ENCODE measurements at regions not wholly inside any gene's neighbourhood (a gene's known extent, or its start where the extent isn't known, plus 50 kb on each side); places are given as distances from the start of the nearest gene placed in this dataset.

DNA sequence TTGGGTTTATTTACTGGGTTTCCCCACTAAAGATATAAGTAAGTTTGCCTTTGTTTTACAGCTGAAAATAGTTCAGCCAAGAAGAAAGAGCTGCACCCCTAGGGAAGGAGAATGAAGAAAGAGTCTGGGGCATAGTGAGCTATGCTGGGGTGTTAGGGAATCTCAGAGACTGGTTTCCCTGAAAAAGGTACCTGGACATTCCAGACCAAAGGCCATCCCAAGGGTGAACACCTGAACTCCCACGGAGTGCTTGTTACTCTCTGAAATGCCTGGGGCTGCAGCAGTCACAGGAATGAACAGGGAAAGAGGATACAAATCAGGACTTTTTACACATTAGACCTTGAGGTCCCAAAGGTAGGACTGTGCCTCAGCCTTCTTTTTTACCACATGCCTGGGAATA lies 337.6 kb upstream of the SLC10A2 start:
- Histone ChIP-seq H3K9me3 (replicated peaks; ENCODE audit: low read length) (no peaks in the 10 kb centered on the region), H3K36me3 (ENCODE audit: insufficient read depth, low read length) (no peaks in the 10 kb centered on the region), H3K4me2 (ENCODE audit: low read length) (no peak overlapping the region), H3K4me1 (ENCODE audit: control insufficient read depth, insufficient read depth, low read length) (no peaks in the 10 kb centered on the region), H3K4me3 (ENCODE audit: low read length) (no peak overlapping the region), H3K27me3 (ENCODE audit: control insufficient read depth, insufficient read depth, low read length) (no peaks in the 10 kb centered on the region), H3K9ac (ENCODE audit: low read depth, low read length) (no peak overlapping the region)

DNA sequence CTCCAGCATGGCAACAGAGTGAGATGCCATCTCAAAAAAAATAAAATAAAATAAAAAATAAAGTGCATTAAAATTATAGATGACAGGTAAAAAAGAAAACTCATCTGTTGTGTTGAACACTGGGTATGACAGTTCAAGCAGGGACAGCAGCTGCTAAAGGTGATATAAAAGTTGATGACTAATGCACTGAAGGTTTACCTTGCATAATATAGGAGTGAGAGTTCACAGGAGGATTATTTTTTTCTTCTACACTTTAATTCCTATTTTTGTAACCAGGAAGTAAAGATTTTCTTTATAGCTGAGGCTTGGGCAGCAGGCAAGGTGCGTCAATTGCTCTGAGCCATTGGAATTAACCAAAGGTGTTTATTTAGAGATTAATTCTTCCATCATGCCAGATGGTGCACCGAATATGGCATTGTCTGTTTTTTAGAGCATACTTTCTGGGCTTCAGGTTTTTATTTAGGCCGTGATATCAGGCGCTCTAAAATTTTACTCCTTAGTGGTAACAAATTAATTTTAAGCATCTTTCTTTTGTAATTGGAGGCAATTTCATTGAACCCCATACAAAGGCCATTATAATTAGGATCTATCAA lies 337.0 kb upstream of the SLC10A2 start:
- Histone ChIP-seq H3K27me3 (ENCODE audit: control insufficient read depth, insufficient read depth, low read length) (no peaks in the 10 kb centered on the region), H3K9ac (ENCODE audit: low read depth, low read length) (no peak overlapping the region), H3K9me3 (replicated peaks; ENCODE audit: low read length) (no peaks in the 10 kb centered on the region), H3K4me3 (ENCODE audit: low read length) (no peak overlapping the region), H3K4me1 (ENCODE audit: control insufficient read depth, insufficient read depth, low read length) (no peaks in the 10 kb centered on the region), H3K4me2 (ENCODE audit: low read length) (no peak overlapping the region), H3K36me3 (ENCODE audit: insufficient read depth, low read length) (no peaks in the 10 kb centered on the region)

DNA sequence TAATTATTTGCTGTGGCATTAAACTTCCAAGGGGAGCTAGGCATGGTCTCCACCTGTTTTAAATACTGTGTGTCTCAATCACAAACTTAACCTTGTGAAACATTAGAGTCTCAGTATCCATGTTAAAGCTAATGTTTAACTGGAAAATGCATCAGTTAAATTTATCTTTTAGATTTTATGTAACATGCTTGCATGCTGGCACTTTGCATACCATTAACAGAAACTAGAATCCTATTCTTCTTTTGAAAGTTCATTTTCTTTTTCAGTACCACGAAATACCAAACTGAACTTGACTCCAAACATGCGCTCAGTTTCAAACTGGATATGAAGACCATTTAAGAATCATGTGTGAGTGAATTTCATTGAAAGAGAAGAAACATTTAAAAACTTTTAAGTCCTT lies 328.9 kb upstream of the SLC10A2 start:
- no peak overlapping the region for H3K4me2 ChIP-seq (ENCODE audit: low read length)

DNA sequence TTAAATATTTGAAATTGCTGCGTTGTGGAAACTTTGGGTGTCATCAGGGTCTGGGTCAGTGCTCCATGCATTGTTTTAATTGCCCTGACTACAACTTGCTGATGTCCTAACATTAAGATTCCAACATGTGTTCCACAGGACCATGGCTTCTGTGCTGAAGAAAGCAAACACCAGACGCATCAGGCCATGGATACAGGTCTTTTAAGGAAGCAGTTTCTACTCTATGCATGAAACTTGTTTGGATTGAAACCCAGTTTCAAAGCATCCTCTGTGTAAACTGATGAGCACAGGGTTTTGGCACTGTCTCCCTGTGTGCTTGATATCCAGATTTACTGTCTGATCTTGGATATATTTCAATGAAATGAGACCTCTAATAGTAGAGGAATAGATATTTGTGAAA lies 328.4 kb upstream of the SLC10A2 start:
- peaks cover 3% of the 10 kb centered on the region for H3K9me3 ChIP-seq (replicated peaks; ENCODE audit: low read length)
- H3K36me3 ChIP-seq (ENCODE audit: insufficient read depth, low read length): no peaks in the 10 kb centered on the region
- H3K4me1 ChIP-seq (ENCODE audit: control insufficient read depth, insufficient read depth, low read length): no peaks in the 10 kb centered on the region
- no peaks in the 10 kb centered on the region for H3K27me3 ChIP-seq (ENCODE audit: control insufficient read depth, insufficient read depth, low read length)
- H3K9ac ChIP-seq (ENCODE audit: low read depth, low read length): no peak overlapping the region
- H3K4me2 ChIP-seq (ENCODE audit: low read length): no peak overlapping the region
- H3K4me3 ChIP-seq (ENCODE audit: low read length): no peak overlapping the region

More for the DNA sequence above, 328.9 kb upstream of the SLC10A2 start:
- peaks cover 3% of the 10 kb centered on the region for H3K9me3 ChIP-seq (replicated peaks; ENCODE audit: low read length)
- no peak overlapping the region for H3K4me3 ChIP-seq (ENCODE audit: low read length)
- H3K9ac ChIP-seq (ENCODE audit: low read depth, low read length): no peak overlapping the region
- H3K4me1 ChIP-seq (ENCODE audit: control insufficient read depth, insufficient read depth, low read length): no peaks in the 10 kb centered on the region
- no peaks in the 10 kb centered on the region for H3K27me3 ChIP-seq (ENCODE audit: control insufficient read depth, insufficient read depth, low read length)
- H3K36me3 ChIP-seq (ENCODE audit: insufficient read depth, low read length): no peaks in the 10 kb centered on the region

DNA sequence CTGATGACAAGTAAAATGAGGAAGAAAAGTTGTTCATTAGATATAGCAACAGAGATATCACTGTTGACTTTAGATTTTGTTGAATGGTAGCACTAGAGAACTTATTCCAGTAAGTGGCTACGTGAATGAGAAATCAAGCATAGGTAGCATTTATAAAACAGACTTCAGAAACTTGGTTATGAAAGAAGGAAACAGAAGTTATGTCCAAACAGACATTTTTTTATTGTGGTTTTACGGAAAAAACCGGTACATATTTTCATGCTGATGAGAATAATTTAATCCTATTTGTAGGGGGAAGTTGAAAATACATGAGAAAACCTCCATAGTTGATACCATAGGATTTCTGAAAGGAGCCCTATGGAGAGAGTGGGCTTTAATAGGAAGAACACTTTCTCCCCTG lies 325.7 kb upstream of the SLC10A2 start:
- H3K9ac ChIP-seq (ENCODE audit: low read depth, low read length): no peak overlapping the region
- no peak overlapping the region for H3K4me2 ChIP-seq (ENCODE audit: low read length)
- H3K4me1 ChIP-seq (ENCODE audit: control insufficient read depth, insufficient read depth, low read length): no peaks in the 10 kb centered on the region
- no peaks in the 10 kb centered on the region for H3K27me3 ChIP-seq (ENCODE audit: control insufficient read depth, insufficient read depth, low read length)
- H3K36me3 ChIP-seq (ENCODE audit: insufficient read depth, low read length): no peaks in the 10 kb centered on the region
- no peak overlapping the region for H3K4me3 ChIP-seq (ENCODE audit: low read length)
- H3K9me3 ChIP-seq (replicated peaks; ENCODE audit: low read length): peaks cover 3% of the 10 kb centered on the region

DNA sequence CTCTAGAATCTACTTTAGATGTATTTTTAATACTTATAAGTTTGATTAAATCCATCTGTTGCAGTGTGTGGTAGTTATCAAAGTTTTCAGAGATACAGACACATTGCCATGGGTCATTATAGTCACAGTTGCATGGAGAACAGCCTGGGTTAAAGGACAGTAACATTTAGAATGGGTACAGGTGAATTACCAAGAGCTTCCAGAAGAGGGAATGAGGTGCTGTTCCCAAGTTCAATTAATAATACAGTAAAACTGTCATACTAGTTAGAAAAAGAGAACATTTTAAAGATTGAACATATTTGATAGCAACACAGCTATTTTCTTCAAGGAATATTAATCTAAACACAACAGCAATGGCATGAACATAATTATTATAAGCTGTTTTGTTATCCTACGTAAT lies 322.6 kb upstream of the SLC10A2 start:
- H3K9me3 ChIP-seq (replicated peaks; ENCODE audit: low read length): peaks cover 3% of the 10 kb centered on the region
- H3K9ac ChIP-seq (ENCODE audit: low read depth, low read length): no peak overlapping the region
- no peaks in the 10 kb centered on the region for H3K27me3 ChIP-seq (ENCODE audit: control insufficient read depth, insufficient read depth, low read length)

DNA sequence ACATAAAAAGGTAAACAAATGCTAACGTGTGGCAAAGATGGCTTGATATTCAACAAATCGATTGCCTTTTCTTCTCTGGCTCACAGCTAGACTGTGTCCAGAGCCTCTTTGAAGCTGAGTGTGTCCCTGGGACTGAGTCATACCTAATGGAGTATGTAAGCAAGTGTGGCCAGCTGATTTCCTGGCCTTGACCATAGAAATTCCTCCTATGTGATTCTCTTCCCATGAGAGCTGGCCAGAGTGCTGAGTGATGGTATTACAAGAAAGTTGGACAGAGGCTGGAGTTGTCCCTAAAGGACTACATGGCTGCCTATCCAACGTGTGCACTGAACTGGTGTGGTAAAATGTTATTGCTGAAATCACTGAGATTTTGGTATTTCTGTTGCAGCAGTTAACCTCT lies 320.1 kb upstream of the SLC10A2 start:
- H3K9ac ChIP-seq (ENCODE audit: low read depth, low read length): no peak overlapping the region
- H3K9me3 ChIP-seq (replicated peaks; ENCODE audit: low read length): no peaks in the 10 kb centered on the region
- H3K36me3 ChIP-seq (ENCODE audit: insufficient read depth, low read length): no peaks in the 10 kb centered on the region
- H3K4me2 ChIP-seq (ENCODE audit: low read length): no peak overlapping the region
- H3K4me3 ChIP-seq (ENCODE audit: low read length): no peak overlapping the region
- H3K4me1 ChIP-seq (ENCODE audit: control insufficient read depth, insufficient read depth, low read length): no peaks in the 10 kb centered on the region
- H3K27me3 ChIP-seq (ENCODE audit: control insufficient read depth, insufficient read depth, low read length): no peaks in the 10 kb centered on the region

More for the DNA sequence above, 322.6 kb upstream of the SLC10A2 start:
- Histone ChIP-seq H3K4me2 (ENCODE audit: low read length) (no peak overlapping the region), H3K4me3 (ENCODE audit: low read length) (no peak overlapping the region), H3K4me1 (ENCODE audit: control insufficient read depth, insufficient read depth, low read length) (no peaks in the 10 kb centered on the region), H3K36me3 (ENCODE audit: insufficient read depth, low read length) (no peaks in the 10 kb centered on the region)

DNA sequence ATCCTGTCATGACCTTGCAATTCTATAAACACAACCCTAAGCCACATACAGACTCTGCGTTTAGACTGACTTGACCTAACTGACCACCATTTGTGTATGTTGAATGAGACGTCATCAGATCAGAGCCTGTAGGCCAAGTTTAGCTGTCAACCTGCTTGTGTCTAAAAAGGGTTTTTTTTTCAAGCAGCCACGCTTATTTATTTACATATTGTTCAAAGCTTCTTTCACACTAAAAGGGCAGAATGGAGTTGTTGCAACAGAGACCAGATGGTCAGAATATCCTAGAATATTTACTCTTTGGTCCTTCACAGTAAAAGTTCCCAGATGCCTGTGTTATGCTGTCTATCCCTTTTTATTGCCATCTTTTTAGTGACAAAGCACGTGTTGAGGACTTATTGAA lies 307.7 kb upstream of the SLC10A2 start:
- Histone ChIP-seq H3K9me3 (replicated peaks; ENCODE audit: low read length) (no peaks in the 10 kb centered on the region), H3K27me3 (ENCODE audit: control insufficient read depth, insufficient read depth, low read length) (no peaks in the 10 kb centered on the region), H3K4me2 (ENCODE audit: low read length) (no peak overlapping the region), H3K4me1 (ENCODE audit: control insufficient read depth, insufficient read depth, low read length) (no peaks in the 10 kb centered on the region), H3K36me3 (ENCODE audit: insufficient read depth, low read length) (no peaks in the 10 kb centered on the region), H3K4me3 (ENCODE audit: low read length) (no peak overlapping the region), H3K9ac (ENCODE audit: low read depth, low read length) (no peak overlapping the region)

DNA sequence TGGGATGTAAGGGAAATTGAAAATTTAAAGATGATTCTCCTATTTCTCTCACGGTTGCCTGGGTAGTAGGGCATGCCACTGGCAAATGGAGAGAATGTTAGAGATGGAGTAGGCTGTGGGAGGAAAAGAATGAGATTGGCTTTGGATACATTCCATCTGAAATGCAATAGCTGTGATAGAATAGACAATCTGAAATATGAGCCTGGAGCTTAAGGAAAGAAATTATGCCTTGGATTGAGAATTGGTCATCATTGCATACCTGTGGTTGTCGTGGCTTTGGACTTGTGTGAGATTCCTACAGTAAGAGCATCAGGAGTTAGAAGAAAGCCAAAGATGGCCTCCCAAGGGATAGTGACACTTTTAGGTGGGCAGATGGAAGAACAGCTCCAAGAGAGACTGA lies 305.1 kb upstream of the SLC10A2 start:
- H3K4me2 ChIP-seq (ENCODE audit: low read length): no peak overlapping the region
- no peaks in the 10 kb centered on the region for H3K27me3 ChIP-seq (ENCODE audit: control insufficient read depth, insufficient read depth, low read length)
- H3K36me3 ChIP-seq (ENCODE audit: insufficient read depth, low read length): no peaks in the 10 kb centered on the region
- H3K9ac ChIP-seq (ENCODE audit: low read depth, low read length): no peak overlapping the region
- no peaks in the 10 kb centered on the region for H3K4me1 ChIP-seq (ENCODE audit: control insufficient read depth, insufficient read depth, low read length)
- H3K9me3 ChIP-seq (replicated peaks; ENCODE audit: low read length): no peaks in the 10 kb centered on the region
- H3K4me3 ChIP-seq (ENCODE audit: low read length): no peak overlapping the region

DNA sequence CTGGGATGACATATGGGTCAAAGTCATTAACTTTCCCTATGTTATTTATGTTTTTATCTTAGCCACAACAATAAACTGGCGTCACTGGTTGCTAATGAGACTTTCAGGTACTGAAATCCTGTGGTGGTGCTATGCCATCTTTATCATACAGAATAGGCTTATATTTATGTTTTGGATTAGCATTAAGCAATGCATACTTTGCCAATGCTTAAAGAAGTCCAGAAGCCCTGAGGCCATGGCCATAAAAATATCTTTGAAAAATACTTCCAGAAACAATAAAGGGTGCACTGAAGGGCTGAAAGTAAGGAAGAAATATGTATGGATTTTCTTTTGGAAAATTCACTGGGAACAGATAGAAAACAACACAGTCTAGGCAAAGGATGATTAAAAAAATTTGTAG lies 304.6 kb upstream of the SLC10A2 start:
- Histone ChIP-seq H3K9ac (ENCODE audit: low read depth, low read length) (no peak overlapping the region), H3K4me3 (ENCODE audit: low read length) (no peak overlapping the region), H3K27me3 (ENCODE audit: control insufficient read depth, insufficient read depth, low read length) (no peaks in the 10 kb centered on the region), H3K9me3 (replicated peaks; ENCODE audit: low read length) (no peaks in the 10 kb centered on the region), H3K4me1 (ENCODE audit: control insufficient read depth, insufficient read depth, low read length) (no peaks in the 10 kb centered on the region), H3K4me2 (ENCODE audit: low read length) (no peak overlapping the region), H3K36me3 (ENCODE audit: insufficient read depth, low read length) (no peaks in the 10 kb centered on the region)

DNA sequence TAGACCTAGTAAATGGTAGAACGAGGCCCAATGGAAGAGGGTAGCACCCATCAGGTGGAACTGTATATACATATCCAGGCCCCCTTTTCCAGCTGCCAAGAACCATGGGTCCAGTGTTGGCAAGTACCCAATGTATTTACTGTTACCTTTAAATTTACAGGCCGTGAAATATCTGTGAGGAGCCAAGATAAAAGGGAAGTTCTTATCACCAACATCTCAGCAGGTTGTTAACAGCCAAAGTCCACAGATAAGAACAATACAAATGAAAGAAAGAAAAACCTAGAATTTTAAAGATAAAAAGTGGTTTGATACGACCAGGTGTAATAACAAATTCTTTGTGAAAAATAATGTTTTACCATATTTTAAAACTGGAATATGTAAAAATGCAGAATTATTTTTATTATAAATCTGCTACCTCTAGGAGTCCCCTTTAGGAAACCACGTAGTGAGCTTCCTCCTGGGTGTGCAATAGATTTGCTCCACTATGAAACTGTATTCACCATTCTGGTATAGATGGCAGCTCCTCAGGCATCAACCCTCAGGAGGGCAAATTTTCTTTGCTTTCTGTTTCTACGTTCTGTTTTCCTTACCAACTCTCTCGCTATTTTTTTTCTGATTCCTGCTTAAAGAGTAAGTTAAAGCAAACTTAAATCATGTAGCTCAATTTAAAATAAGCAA lies 292.2 kb upstream of the SLC10A2 start:
- Histone ChIP-seq H3K27me3 (ENCODE audit: control insufficient read depth, insufficient read depth, low read length) (no peaks in the 10 kb centered on the region), H3K4me2 (ENCODE audit: low read length) (no peak overlapping the region), H3K4me3 (ENCODE audit: low read length) (no peak overlapping the region), H3K9ac (ENCODE audit: low read depth, low read length) (no peak overlapping the region), H3K36me3 (ENCODE audit: insufficient read depth, low read length) (no peaks in the 10 kb centered on the region), H3K4me1 (ENCODE audit: control insufficient read depth, insufficient read depth, low read length) (no peaks in the 10 kb centered on the region), H3K9me3 (replicated peaks; ENCODE audit: low read length) (no peaks in the 10 kb centered on the region)

DNA sequence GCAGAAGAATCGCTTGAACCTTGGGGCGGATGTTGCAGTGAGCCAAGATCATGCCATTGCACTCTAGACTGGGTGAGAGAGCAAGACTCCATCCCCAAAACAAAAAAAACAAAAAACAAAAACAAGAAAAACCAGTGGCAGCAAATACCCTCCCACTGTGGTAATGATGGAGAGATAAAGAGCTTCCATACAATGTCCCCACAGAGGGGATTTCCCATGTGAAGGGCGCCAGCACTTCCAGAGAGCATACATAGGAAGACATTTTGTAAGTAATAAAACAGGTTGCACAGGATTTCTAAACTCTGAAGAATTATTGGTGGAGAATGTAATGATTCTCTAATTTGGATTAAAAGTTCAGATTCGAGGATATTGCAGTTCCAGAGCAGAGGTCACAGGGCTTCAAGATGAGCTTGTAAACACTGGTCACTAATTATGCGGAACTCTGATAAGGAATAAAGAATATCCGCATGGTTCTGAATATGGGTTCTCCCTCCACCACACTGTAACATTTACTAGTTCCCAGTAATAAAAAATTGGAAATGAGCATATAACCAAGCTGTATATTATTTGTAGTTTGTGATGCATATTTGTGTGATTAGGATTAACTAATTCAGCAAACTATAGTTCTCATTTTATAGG lies 290.1 kb upstream of the SLC10A2 start:
- H3K27me3 ChIP-seq (ENCODE audit: control insufficient read depth, insufficient read depth, low read length): no peaks in the 10 kb centered on the region
- H3K4me3 ChIP-seq (ENCODE audit: low read length): no peak overlapping the region
- H3K9ac ChIP-seq (ENCODE audit: low read depth, low read length): no peak overlapping the region

More for the DNA sequence above, 290.1 kb upstream of the SLC10A2 start:
- Histone ChIP-seq H3K36me3 (ENCODE audit: insufficient read depth, low read length) (no peaks in the 10 kb centered on the region), H3K4me1 (ENCODE audit: control insufficient read depth, insufficient read depth, low read length) (peaks cover 6% of the 10 kb centered on the region), H3K4me2 (ENCODE audit: low read length) (no peak overlapping the region), H3K9me3 (replicated peaks; ENCODE audit: low read length) (no peaks in the 10 kb centered on the region)

All from skeletal muscle satellite cell (primary cell).